ENCODE measurements at regions not wholly inside any gene's neighbourhood (a gene's known extent, or its start where the extent isn't known, plus 50 kb on each side); places are given as distances from the start of the nearest gene placed in this dataset.

DNA sequence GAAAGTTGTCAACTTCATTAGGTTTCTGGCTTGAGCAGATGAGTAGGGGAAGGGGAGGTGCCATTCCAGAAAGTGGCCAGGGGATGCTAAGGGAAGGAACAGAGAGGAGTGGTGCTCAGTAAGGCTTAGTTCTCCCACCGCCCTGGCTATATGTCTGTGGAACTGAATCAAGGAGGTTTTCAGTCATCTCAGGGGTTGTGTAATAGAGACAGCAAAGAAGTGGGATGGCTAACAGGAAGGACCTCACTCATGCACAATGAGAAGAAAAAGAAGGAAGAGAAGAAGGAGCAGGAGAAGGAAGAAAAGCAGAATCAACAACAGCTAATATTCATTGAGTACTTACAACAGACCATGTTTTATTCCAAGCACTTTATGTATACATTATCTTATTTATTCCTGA is 368.7 kb downstream of the MID1IP1 start:
- no peak for DNase-seq (ENCODE audit: low read depth, low spot score)

DNA sequence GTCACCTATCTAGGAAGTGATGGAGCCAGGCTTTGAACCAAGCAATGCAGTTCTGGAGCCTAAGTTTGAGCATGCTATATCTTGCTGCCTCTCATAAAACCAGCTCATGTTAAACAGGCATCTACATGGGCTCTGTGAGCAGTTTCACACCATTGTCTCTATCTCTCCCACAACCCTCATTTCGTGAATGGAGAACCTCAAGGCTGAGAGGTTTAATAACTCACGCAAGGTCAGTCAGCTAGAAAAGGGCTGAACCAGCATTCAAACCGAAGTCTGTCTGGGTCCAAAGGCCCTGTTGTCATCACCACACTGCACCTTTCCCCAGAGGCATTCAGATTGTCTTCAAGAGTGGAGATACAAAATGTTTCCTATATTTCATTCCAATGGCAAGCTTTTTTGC is 369.2 kb downstream of the MID1IP1 start:
- no peak for DNase-seq (ENCODE audit: low read depth, low spot score)

- DNase-seq (ENCODE audit: low read depth, low spot score): no peak
Observed at GRCh38 chrX:39171686-39172085, 370.4 kb downstream of the MID1IP1 start.

GRCh38 chrX:39174241-39174771 is 373.0 kb downstream of the MID1IP1 start:
- no peak for DNase-seq (ENCODE audit: low read depth, low spot score)

DNA sequence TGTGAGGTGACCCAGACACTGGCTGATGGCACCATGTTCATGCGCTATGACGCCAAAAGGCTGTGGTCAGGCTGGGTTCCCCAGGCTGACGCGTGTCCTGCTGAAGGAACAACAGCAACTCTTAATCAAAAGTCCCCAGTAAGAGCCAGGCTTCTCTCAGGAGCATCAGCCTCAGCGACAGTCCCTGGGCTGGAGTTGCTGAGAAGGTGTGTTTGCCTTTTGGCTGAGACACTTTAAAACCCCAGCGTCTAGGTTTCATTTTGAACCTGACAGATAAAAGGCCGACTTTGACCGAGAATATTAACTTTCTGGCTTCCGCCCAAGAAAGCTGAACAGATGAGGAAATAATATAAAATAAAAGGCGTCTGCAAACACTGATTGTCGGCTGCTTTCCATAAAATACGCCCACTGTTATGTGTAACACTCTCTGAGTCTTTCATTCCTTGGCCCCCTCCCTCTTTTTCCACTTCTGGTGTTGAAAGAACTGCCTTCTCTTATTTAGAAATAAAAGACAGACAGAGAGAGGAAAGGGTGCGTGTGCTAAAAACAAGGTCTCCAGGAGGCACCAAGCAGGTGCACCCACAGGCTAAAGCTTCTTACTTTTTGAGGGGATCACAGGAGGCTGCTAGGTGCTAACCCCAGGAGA is 373.6 kb downstream of the MID1IP1 start:
- no peak for DNase-seq (ENCODE audit: low read depth, low spot score)

DNA sequence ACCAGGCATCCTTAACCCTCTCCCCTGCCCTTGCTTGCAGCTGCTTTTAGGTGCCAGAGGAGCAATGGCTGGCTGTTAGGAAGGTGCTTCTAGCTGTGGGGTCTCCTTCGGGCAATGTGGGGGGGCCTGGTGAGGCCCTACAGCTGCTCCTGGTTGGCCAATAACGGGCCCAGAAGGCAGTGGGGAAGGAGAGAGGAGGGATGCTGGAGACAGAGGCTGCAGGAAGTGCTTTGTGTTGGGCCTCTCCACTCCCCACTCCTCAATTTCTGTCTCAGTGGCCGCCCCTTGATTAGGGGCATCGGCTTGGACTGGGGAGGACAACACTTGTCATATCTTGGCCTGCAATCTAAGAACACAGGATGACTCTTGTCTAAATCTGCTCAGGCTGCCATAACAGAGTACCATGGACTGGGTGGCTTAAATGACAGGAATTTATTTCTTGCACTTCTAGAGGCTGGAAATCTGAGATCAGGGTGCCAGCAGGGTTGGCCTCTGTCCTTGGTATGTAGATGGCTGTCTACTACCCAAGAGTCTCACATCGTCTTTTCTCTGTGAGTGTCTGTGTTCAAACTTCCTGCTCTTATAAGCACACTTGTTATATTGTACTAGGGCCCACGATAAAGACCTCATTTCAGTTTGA is 374.3 kb downstream of the MID1IP1 start:
- DNase-seq (ENCODE audit: low read depth, low spot score): no peak

GRCh38 chrX:39176105-39176504 is 374.8 kb downstream of the MID1IP1 start:
- no peak for DNase-seq (ENCODE audit: low read depth, low spot score)

- no peak for DNase-seq (ENCODE audit: low read depth, low spot score)
Observed at GRCh38 chrX:39189431-39189830, 388.2 kb downstream of the MID1IP1 start.

DNA sequence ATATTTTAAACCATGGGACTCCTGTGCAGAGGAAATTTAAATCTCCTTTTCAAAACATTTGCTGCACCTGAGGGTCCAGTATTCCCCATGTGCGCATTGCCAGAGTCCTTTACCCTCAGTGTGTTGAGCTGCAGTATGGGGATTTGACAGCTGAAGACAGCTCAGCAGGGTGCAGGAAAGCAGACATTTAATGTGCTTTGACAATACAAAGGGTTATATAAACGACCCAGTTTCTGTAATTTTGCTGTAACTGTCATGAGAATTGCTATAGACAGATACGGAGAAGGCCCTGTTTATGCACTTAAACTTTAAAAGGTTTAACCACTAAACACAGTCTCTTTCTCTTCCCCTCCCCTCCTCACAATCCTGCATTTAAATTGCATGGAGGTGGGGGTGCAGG is 393.4 kb downstream of the MID1IP1 start:
- no peak for DNase-seq (ENCODE audit: low read depth, low spot score)

- DNase-seq (ENCODE audit: low read depth, low spot score): no peak
Observed at GRCh38 chrX:39195156-39195555, 393.9 kb downstream of the MID1IP1 start.

DNA sequence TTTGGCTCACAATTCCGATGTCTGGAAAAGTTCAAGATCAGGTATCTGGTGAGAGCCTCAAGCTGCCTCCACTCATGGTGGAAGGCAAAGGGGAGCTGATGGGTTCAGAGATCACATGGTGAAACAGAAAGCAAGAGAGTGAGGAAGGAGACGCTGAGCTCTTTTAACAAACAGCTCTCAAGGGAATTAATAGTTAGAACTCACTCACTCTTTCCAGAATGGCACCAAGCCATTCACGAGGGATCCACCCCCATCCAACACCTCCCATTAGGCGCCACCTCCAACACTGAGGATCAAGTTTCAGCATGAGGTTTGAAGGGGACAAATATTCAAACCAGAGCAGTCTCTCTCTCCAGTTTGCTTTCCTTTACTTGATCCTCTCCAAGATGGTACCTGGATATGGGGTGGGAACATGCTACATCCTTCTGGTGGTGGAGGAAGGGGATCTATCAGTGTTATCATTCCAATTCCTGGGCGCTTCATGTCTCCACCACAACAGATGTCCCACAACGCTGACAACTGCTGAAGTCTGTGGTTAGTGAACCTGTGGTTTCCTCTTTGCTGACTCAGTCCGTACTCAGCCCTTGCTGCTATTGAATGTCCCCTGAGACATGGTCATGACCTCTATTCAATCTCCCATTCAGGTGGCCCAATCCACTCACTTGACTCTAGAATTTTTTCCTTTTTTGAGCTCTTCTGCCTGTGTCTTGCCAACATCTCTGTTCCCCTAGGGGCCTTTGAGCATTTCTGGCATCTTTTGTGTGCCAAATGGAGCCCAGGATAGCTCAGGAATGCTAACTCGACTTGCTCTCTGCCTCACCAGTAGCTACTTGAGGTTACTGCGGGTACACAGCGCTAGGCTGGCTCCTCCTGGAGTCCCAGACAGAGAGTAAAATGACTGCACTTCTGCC is 395.2 kb downstream of the MID1IP1 start:
- DNase-seq (ENCODE audit: low read depth, low spot score): no peak

GRCh38 chrX:39199429-39199828 is 398.2 kb downstream of the MID1IP1 start:
- DNase-seq (ENCODE audit: low read depth, low spot score): no peak

- no peak for DNase-seq (ENCODE audit: low read depth, low spot score)
Observed at GRCh38 chrX:39201305-39201990, 400.2 kb downstream of the MID1IP1 start.

GRCh38 chrX:39202641-39203040 is 401.4 kb downstream of the MID1IP1 start:
- no peak for DNase-seq (ENCODE audit: low read depth, low spot score)

GRCh38 chrX:39203427-39203826 is 402.2 kb downstream of the MID1IP1 start:
- no peak for DNase-seq (ENCODE audit: low read depth, low spot score)

GRCh38 chrX:39204353-39204752 is 403.1 kb downstream of the MID1IP1 start:
- no peak for DNase-seq (ENCODE audit: low read depth, low spot score)

- no peak for DNase-seq (ENCODE audit: low read depth, low spot score)
Observed at GRCh38 chrX:39204945-39205344, 403.7 kb downstream of the MID1IP1 start.

- DNase-seq (ENCODE audit: low read depth, low spot score): no peak
Observed at GRCh38 chrX:39205467-39205866, 404.2 kb downstream of the MID1IP1 start.

DNA sequence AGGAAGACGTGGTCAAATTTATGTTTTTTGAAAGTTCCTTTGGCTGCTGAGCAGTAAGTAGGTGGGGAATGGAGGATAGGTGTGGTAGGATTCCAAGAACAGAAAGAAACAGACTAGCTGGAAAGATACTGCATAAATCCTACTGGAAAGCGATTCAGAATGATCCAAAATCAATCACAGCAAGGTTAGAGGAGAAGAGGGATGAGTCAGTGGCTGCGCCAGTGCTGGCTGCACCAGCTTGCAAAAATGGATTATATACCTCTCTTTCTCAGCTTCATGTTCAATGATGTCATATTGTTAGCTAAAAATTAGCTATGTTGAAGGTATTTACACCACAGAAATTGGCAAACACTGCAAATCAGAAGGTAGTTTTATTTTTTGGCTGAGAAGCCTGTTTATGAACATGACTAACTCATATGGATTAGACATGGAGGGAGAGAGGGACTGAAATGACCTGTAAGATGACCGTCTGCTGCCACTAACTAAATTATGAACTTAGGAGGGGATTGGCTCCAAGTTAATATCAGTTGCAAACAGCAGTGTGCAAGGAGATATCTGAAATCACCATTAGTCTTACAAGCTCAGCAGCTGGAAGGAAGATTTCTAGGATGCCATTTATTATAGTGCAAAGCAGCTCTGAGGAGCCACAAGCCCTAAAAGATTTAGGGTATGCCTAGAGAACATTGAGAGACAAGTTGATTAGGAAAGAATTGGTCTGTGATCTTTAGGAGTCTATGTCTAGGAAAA is 405.3 kb downstream of the MID1IP1 start:
- no peak for DNase-seq (ENCODE audit: low read depth, low spot score)

DNA sequence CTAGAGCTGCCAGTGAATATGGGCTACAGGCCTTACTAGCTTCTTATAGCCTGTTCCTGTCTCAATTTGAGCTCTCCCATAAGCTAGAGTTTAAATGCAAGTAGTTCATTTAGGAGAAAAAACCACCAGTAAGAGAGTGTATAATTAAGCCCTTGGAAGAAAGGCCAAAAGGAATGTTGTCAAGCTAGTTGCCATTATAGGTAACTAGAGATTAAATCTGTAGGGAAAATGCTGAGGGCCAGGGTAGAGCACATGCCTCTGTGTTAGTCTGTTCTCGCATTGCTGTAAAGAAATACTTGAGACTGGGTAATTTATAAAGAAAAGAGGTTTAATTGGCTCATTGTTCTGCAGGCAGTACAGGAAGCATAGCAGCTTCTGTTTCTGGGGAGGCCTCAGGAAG is 410.2 kb downstream of the MID1IP1 start:
- no peak for DNase-seq (ENCODE audit: low read depth, low spot score)

GRCh38 chrX:39212456-39212855 is 411.2 kb downstream of the MID1IP1 start:
- no peak for DNase-seq (ENCODE audit: low read depth, low spot score)
